ENCODE measurements at regions not wholly inside any gene's neighbourhood (a gene's known extent, or its start where the extent isn't known, plus 50 kb on each side); places are given as distances from the start of the nearest gene placed in this dataset.
"Not testable (repeated sequence)": the region's sequence is repeated elsewhere in the genome, so short reads cannot be mapped to it uniquely, and the experiment has no call there.

GRCh38 chr6:76866091-76866915 lies 597.0 kb downstream of the HTR1B start:
- Mint-ChIP-seq H3K27me3 (ENCODE audit: low read depth) (no peaks in the 10 kb centered on the region), H3K27ac (no peak overlapping the region), H3K4me3 (no peak overlapping the region), H3K36me3 (peaks cover 8% of the 10 kb centered on the region), H3K9me3 (peaks cover 35% of the 10 kb centered on the region), H3K4me1 (peaks cover 5% of the 10 kb centered on the region)
- no peak for DNase-seq (ENCODE audit: low spot score in 2 of 2, unreplicated experiment in 2 of 2)
- no peak for TF ChIP-seq CTCF (IDR thresholded peaks at IDR 0.05; ENCODE audit: unreplicated experiment)

- TF ChIP-seq CTCF (IDR thresholded peaks at IDR 0.05; ENCODE audit: unreplicated experiment) = no peak
- H3K4me3 Mint-ChIP-seq = no peak overlapping the region
- DNase-seq (ENCODE audit: low spot score in 2 of 2, unreplicated experiment in 2 of 2) = no peak
- H3K27me3 Mint-ChIP-seq (ENCODE audit: low read depth) = no peaks in the 10 kb centered on the region
- H3K9me3 Mint-ChIP-seq = peaks cover 10% of the 10 kb centered on the region
- H3K4me1 Mint-ChIP-seq = peaks cover 5% of the 10 kb centered on the region
- no peaks in the 10 kb centered on the region for H3K36me3 Mint-ChIP-seq
- no peak overlapping the region for H3K27ac Mint-ChIP-seq
These were observed 600.4 kb downstream of the HTR1B start for GRCh38 chr6:76862936-76863335.

DNA sequence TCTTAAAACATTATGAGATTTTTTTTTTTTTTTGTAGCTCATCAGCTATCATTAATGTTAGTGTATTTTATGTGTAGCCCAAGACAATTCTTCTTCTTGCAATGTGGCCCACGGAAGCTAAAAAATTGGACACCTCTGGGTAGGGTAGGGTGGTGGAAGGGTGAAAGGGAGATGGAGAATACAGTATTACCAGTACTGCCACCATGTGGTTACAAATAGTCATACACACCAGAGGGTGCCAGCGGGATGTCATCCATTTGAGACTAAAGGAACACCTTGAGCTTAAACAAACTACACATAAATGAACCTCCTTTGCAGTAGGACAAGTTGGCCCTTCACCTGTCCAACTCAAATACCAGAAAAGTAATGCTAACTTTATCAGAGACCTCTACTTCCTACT lies 601.9 kb downstream of the HTR1B start:
- Mint-ChIP-seq H3K36me3 (no peaks in the 10 kb centered on the region), H3K9me3 (peaks cover under 1% of the 10 kb centered on the region), H3K27me3 (ENCODE audit: low read depth) (no peaks in the 10 kb centered on the region), H3K27ac (no peak overlapping the region), H3K4me1 (peaks cover 5% of the 10 kb centered on the region), H3K4me3 (no peak overlapping the region)
- no peak for DNase-seq (ENCODE audit: low spot score in 2 of 2, unreplicated experiment in 2 of 2)
- peak; percentile 30 for TF ChIP-seq CTCF (IDR thresholded peaks at IDR 0.05; ENCODE audit: unreplicated experiment)

GRCh38 chr6:76856065-76856464 lies 607.2 kb downstream of the HTR1B start:
- H3K27me3 Mint-ChIP-seq (ENCODE audit: low read depth) = no peaks in the 10 kb centered on the region
- H3K9me3 Mint-ChIP-seq = no peaks in the 10 kb centered on the region
- no peak overlapping the region for H3K27ac Mint-ChIP-seq
- no peak overlapping the region for H3K4me3 Mint-ChIP-seq
- H3K36me3 Mint-ChIP-seq = no peaks in the 10 kb centered on the region
- DNase-seq (ENCODE audit: low spot score in 2 of 2, unreplicated experiment in 2 of 2) = no peak
- no peak for TF ChIP-seq CTCF (IDR thresholded peaks at IDR 0.05; ENCODE audit: unreplicated experiment)
- H3K4me1 Mint-ChIP-seq = peaks cover 2% of the 10 kb centered on the region

- DNase-seq (ENCODE audit: low spot score in 2 of 2, unreplicated experiment in 2 of 2) = no peak
- peaks cover 2% of the 10 kb centered on the region for H3K4me1 Mint-ChIP-seq
- H3K36me3 Mint-ChIP-seq = peaks cover 3% of the 10 kb centered on the region
- no peak overlapping the region for H3K4me3 Mint-ChIP-seq
- no peak for TF ChIP-seq CTCF (IDR thresholded peaks at IDR 0.05; ENCODE audit: unreplicated experiment)
- no peaks in the 10 kb centered on the region for H3K27me3 Mint-ChIP-seq (ENCODE audit: low read depth)
- peaks cover 7% of the 10 kb centered on the region for H3K9me3 Mint-ChIP-seq
- H3K27ac Mint-ChIP-seq = peak overlapping the region; percentile 5
These were observed 610.5 kb downstream of the HTR1B start for GRCh38 chr6:76852776-76853175.

DNA sequence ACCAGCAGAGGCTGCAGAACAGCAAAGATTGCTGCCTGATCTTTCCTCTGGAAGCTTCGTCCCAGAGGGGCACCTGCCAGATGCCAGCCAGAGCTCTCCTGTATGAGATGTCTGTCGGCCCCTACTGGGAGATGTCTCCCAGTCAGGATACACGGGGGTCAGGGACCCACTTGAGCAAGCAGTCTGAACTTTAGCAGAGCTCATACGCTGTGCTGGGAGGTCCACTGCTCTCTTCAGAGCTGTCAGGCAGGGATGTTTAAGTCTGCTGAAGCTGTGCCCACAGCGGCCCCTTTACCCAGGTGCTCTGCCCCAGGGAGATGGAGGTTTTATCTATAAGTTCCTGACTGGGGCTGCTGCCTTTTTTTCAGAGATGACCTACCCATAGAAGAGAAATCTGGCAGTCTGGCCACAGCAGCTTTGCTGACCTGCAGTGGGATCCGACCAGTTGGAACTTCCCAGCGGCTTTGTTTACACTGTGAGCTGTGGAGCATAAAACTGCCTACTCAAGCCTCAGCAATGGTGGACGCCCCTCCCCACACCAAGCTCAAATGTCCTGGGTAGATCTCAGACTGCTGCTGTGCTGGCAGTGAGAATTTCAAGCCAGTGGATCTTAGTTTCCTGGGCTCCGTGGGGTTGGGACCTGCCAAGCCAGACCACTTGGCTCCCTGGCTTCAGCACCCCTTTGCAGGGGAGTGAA lies 613.9 kb downstream of the HTR1B start:
- H3K36me3 Mint-ChIP-seq; DNase-seq (ENCODE audit: low spot score in 2 of 2, unreplicated experiment in 2 of 2); H3K4me1 Mint-ChIP-seq; H3K27me3 Mint-ChIP-seq (ENCODE audit: low read depth); H3K4me3 Mint-ChIP-seq; H3K27ac Mint-ChIP-seq: not testable (repeated sequence)
- peaks cover 30% of the 10 kb centered on the region for H3K9me3 Mint-ChIP-seq
